ENCODE measurements at regions not wholly inside any gene's neighbourhood (a gene's known extent, or its start where the extent isn't known, plus 50 kb on each side); places are given as distances from the start of the nearest gene placed in this dataset.

DNA sequence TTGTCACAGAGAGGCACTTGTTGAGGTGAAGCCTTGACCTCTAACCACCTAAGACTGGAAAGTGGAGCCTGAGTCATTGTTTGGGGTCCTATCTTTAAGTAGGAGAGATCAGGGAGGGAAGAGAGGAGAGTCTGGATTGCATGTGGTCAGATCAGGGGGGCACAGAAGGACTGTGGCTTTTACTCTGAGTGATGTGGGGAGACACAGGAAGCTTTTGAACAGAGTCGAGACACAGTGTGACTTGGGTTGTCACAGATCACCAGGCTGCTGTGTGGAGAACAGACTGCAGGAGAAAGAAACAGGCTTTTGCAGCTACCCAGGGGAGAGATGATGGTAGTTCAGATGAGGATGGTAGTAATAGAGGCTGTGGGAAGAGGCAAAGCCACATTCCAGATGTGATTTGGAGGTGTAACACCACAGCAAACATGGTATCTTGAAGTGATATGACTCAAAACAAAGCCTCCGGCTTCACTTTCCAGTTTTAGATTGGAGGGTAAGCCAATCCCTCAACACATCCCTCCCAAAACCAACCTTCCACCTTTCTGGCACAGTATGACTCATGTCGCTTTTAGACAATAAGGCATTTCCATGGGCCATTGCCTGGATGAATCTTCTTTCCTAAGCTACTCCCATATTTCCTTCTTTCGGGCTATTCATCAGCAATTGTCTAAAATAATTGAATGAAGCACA lies 125.8 kb upstream of the SLC44A3 start:
- Histone ChIP-seq H3K27me3 (ENCODE audit: control insufficient read depth in 1 of 2, insufficient read depth in 2 of 2, low read length in 2 of 2) (peaks cover 0 to 3% of the 10 kb centered on the region in 2 experiments), H3K4me3 (ENCODE audit: low read length) (no peak overlapping the region), H3K4me1 (ENCODE audit: insufficient read depth, low read length) (no peaks in the 10 kb centered on the region), H3K36me3 (ENCODE audit: insufficient read depth, low read length) (no peaks in the 10 kb centered on the region), H3K9me3 (ENCODE audit: control insufficient read depth in 1 of 2, insufficient read depth in 1 of 2, low read length in 2 of 2) (no peaks in the 10 kb centered on the region), H3K27ac (ENCODE audit: low read depth in 1 of 2, low read length in 2 of 2) (no peak overlapping the region)
- ChIA-PET POLR2A (no interaction called here), CTCF (no interaction called here)
- Mint-ChIP-seq H3K27ac (no peak overlapping the region), H3K27me3 (peaks cover 21% of the 10 kb centered on the region), H3K4me1 (ENCODE audit: low read depth) (no peaks in the 10 kb centered on the region), H3K4me3 (no peak overlapping the region), H3K9me3 (no peaks in the 10 kb centered on the region), H3K36me3 (ENCODE audit: low read depth) (no peaks in the 10 kb centered on the region)
- intact Hi-C loops (cut with DNase I, micrococcal nuclease), result no loop called here
- TF ChIP-seq, protein P1, sequence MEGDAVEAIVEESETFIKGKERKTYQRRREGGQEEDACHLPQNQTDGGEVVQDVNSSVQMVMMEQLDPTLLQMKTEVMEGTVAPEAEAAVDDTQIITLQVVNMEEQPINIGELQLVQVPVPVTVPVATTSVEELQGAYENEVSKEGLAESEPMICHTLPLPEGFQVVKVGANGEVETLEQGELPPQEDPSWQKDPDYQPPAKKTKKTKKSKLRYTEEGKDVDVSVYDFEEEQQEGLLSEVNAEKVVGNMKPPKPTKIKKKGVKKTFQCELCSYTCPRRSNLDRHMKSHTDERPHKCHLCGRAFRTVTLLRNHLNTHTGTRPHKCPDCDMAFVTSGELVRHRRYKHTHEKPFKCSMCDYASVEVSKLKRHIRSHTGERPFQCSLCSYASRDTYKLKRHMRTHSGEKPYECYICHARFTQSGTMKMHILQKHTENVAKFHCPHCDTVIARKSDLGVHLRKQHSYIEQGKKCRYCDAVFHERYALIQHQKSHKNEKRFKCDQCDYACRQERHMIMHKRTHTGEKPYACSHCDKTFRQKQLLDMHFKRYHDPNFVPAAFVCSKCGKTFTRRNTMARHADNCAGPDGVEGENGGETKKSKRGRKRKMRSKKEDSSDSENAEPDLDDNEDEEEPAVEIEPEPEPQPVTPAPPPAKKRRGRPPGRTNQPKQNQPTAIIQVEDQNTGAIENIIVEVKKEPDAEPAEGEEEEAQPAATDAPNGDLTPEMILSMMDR (IDR thresholded peaks at IDR 0.05), result no peak
- DNase-seq (no peak), ATAC-seq (ENCODE audit: poor library complexity) (no peak)

DNA sequence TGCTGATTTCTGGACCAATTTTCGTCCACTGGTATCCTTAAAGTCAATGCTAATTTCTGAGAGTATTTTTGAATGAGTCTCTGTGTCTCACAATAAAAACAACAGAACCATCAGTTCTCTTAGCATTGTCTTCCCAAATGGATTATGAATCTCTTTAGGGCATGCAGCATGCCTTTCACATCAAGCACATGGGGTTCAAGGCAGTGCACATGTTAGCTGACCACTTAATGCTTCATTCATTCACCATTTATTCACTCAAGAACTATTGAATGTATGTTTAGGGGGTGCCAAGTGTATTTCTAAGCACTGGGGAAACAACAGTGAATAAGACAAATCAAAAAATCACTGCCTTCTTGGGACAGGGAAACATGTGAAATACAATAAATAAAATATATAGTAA lies 126.7 kb upstream of the SLC44A3 start:
- Histone ChIP-seq H3K4me1 (ENCODE audit: insufficient read depth, low read length) (no peaks in the 10 kb centered on the region), H3K4me3 (ENCODE audit: low read length) (no peak overlapping the region), H3K27ac (ENCODE audit: low read depth in 1 of 2, low read length in 2 of 2) (no peak overlapping the region), H3K9me3 (ENCODE audit: control insufficient read depth in 1 of 2, insufficient read depth in 1 of 2, low read length in 2 of 2) (no peaks in the 10 kb centered on the region), H3K27me3 (ENCODE audit: control insufficient read depth in 1 of 2, insufficient read depth in 2 of 2, low read length in 2 of 2) (peaks cover 3 to 5% of the 10 kb centered on the region in 2 experiments), H3K36me3 (ENCODE audit: insufficient read depth, low read length) (no peaks in the 10 kb centered on the region)
- TF ChIP-seq, protein P1 (IDR thresholded peaks at IDR 0.05), result no peak
- peaks cover 24% of the 10 kb centered on the region for H3K27me3 Mint-ChIP-seq
- H3K9me3 Mint-ChIP-seq, result no peaks in the 10 kb centered on the region
- ATAC-seq (ENCODE audit: poor library complexity) (no peak), DNase-seq (no peak)
- H3K36me3 Mint-ChIP-seq (ENCODE audit: low read depth), result no peaks in the 10 kb centered on the region
- no peak overlapping the region for H3K4me3 Mint-ChIP-seq
- no peak overlapping the region for H3K27ac Mint-ChIP-seq
- ChIA-PET CTCF (no interaction called here), POLR2A (no interaction called here)
- intact Hi-C loops (cut with DNase I, micrococcal nuclease), result no loop called here
- no peaks in the 10 kb centered on the region for H3K4me1 Mint-ChIP-seq (ENCODE audit: low read depth)

DNA sequence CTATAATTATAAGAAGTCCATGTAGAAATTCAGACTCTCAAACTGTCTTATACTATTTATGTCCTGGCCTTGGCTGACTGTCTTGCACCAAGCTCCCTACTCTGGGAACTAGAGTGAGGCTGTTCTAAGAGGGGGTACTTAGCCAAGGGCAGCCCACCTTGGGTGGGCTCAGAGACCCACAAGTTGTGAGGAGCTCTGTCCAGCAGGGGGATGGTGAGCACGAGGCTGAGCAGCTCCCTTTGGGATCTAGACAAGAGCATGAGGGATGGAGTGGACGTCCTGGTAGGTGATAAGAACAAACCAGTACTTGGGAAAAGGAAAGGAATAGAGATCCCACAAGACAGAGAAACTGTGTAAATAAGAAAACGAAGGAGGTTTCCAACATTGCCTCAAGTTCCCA lies 127.1 kb upstream of the SLC44A3 start:
- ChIA-PET CTCF (no interaction called here), POLR2A (no interaction called here)
- TF ChIP-seq, protein P1 (IDR thresholded peaks at IDR 0.05), result no peak
- Mint-ChIP-seq H3K27ac (no peak overlapping the region), H3K4me3 (no peak overlapping the region), H3K27me3 (peaks cover 26% of the 10 kb centered on the region), H3K36me3 (ENCODE audit: low read depth) (no peaks in the 10 kb centered on the region), H3K4me1 (ENCODE audit: low read depth) (no peaks in the 10 kb centered on the region), H3K9me3 (no peaks in the 10 kb centered on the region)
- no peaks in the 10 kb centered on the region for H3K4me1 ChIP-seq (ENCODE audit: insufficient read depth, low read length)
- intact Hi-C loops (cut with DNase I, micrococcal nuclease), result no loop called here
- H3K9me3 ChIP-seq (ENCODE audit: control insufficient read depth in 1 of 2, insufficient read depth in 1 of 2, low read length in 2 of 2), result no peaks in the 10 kb centered on the region
- no peak overlapping the region for H3K27ac ChIP-seq (ENCODE audit: low read depth in 1 of 2, low read length in 2 of 2)
- DNase-seq (no peak), ATAC-seq (ENCODE audit: poor library complexity) (no peak)
- no peaks in the 10 kb centered on the region for H3K36me3 ChIP-seq (ENCODE audit: insufficient read depth, low read length)
- peaks cover 3 to 5% of the 10 kb centered on the region in 2 experiments for H3K27me3 ChIP-seq (ENCODE audit: control insufficient read depth in 1 of 2, insufficient read depth in 2 of 2, low read length in 2 of 2)
- H3K4me3 ChIP-seq (ENCODE audit: low read length), result no peak overlapping the region

All from CD4-positive, alpha-beta T cell (primary cell).